ENCODE measurements at regions not wholly inside any gene's neighbourhood (a gene's known extent, or its start where the extent isn't known, plus 50 kb on each side); places are given as distances from the start of the nearest gene placed in this dataset.
A peak's percentile ranks its signal among the peaks of the same experiment; 100 is the strongest.

DNA sequence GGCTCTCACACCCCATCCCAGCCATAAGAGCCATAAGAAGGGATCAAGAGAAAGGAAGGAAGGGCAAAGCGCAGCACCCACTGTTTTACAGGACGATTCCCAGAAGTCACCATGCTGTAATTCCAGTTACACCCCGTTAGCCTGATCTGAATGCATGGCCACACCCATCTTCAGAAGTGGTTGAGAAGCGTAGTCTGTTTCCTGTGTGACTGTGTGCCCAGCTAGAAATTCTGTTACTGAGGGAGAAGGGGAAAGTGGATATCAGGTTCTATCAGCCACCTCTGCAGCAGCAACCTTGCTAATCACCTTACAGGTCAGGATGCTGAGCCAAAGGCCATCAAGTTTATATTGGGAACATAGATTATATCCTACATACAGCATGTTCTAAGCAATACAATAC lies 260.0 kb downstream of the ABHD5 start:
- TF ChIP-seq EZH2phosphoT487 (IDR thresholded peaks at IDR 0.05; ENCODE audit: low read depth, severe bottlenecking, unreplicated experiment) (no peak), EZH2 (IDR thresholded peaks at IDR 0.05; ENCODE audit: borderline replicate concordance) (no peak)
- TF ChIP-seq, protein P1, sequence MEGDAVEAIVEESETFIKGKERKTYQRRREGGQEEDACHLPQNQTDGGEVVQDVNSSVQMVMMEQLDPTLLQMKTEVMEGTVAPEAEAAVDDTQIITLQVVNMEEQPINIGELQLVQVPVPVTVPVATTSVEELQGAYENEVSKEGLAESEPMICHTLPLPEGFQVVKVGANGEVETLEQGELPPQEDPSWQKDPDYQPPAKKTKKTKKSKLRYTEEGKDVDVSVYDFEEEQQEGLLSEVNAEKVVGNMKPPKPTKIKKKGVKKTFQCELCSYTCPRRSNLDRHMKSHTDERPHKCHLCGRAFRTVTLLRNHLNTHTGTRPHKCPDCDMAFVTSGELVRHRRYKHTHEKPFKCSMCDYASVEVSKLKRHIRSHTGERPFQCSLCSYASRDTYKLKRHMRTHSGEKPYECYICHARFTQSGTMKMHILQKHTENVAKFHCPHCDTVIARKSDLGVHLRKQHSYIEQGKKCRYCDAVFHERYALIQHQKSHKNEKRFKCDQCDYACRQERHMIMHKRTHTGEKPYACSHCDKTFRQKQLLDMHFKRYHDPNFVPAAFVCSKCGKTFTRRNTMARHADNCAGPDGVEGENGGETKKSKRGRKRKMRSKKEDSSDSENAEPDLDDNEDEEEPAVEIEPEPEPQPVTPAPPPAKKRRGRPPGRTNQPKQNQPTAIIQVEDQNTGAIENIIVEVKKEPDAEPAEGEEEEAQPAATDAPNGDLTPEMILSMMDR (IDR thresholded peaks at IDR 0.05; ENCODE audit: poor library complexity), result no peak
- H3K27ac ChIP-seq, result no peak overlapping the region
- peaks cover 11% of the 10 kb centered on the region for H3K27me3 ChIP-seq
- no peaks in the 10 kb centered on the region for H3K9me2 ChIP-seq (replicated peaks; ENCODE audit: insufficient read depth)
- no peaks in the 10 kb centered on the region for H3K36me3 ChIP-seq (replicated peaks; ENCODE audit: insufficient read depth, low read depth)
- H3K4me2 ChIP-seq, result no peak overlapping the region
- no peak overlapping the region for H3K4me3 ChIP-seq
- H3K79me2 ChIP-seq, result no peaks in the 10 kb centered on the region
- H4K20me1 ChIP-seq (ENCODE audit: insufficient read depth, poor library complexity, severe bottlenecking), result no peaks in the 10 kb centered on the region
- no peak for DNase-seq (ENCODE audit: low spot score)
- H3K4me1 ChIP-seq (ENCODE audit: insufficient read depth), result peaks cover 7% of the 10 kb centered on the region
- whole genome bisulfite sequencing (ENCODE audit: low lambda C conversion rate, missing lambda C conversion rate), result 73% methylated on average over 4 of the region's 4 CpGs
- H2AFZ ChIP-seq, result no peak overlapping the region
- H3K9me3 ChIP-seq (ENCODE audit: low read depth), result no peaks in the 10 kb centered on the region

DNA sequence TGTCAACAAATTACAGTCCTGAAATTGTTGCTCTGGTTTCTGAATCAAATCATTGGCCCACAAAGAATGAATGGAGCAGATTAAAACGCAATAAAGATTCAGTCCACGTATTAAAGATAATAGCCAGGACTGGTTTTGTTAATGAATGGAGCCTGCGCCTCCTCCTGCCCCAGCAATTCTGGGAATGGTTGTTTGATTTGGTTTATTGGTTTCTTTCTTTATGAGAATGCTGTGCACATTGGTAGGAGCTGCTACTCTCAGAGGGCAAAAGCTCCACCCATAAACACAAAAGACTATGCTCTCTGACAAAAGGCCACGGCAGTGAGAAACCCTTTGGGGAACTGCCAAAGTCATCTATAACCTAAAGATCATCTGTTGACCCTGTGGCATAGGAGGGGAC lies 261.1 kb downstream of the ABHD5 start:
- Histone ChIP-seq H3K9me3 (ENCODE audit: low read depth) (no peaks in the 10 kb centered on the region), H3K4me3 (no peak overlapping the region), H2AFZ (no peak overlapping the region), H3K4me2 (no peak overlapping the region), H3K36me3 (replicated peaks; ENCODE audit: insufficient read depth, low read depth) (no peaks in the 10 kb centered on the region), H3K27ac (no peak overlapping the region), H3K9me2 (replicated peaks; ENCODE audit: insufficient read depth) (no peaks in the 10 kb centered on the region), H4K20me1 (ENCODE audit: insufficient read depth, poor library complexity, severe bottlenecking) (no peaks in the 10 kb centered on the region), H3K79me2 (no peaks in the 10 kb centered on the region), H3K27me3 (peaks cover 18% of the 10 kb centered on the region), H3K4me1 (ENCODE audit: insufficient read depth) (peaks cover 7% of the 10 kb centered on the region)
- 68% methylated on average over 4 of the region's 4 CpGs for whole genome bisulfite sequencing (ENCODE audit: low lambda C conversion rate, missing lambda C conversion rate)
- no peak for TF ChIP-seq EZH2 (IDR thresholded peaks at IDR 0.05; ENCODE audit: borderline replicate concordance)
- TF ChIP-seq, protein P1 (IDR thresholded peaks at IDR 0.05; ENCODE audit: poor library complexity), result no peak
- no peak for TF ChIP-seq EZH2phosphoT487 (IDR thresholded peaks at IDR 0.05; ENCODE audit: low read depth, severe bottlenecking, unreplicated experiment)
- DNase-seq (ENCODE audit: low spot score), result no peak

GRCh38 chr3:43953380-43953779 lies 262.6 kb downstream of the ABHD5 start:
- Histone ChIP-seq H3K4me1 (ENCODE audit: insufficient read depth) (peaks cover 7% of the 10 kb centered on the region), H3K4me2 (peak overlapping the region; percentile 39), H3K27me3 (peaks cover 18% of the 10 kb centered on the region), H3K27ac (peak overlapping the region; percentile 44), H3K9me2 (replicated peaks; ENCODE audit: insufficient read depth) (no peaks in the 10 kb centered on the region), H3K79me2 (no peaks in the 10 kb centered on the region), H3K4me3 (no peak overlapping the region), H4K20me1 (ENCODE audit: insufficient read depth, poor library complexity, severe bottlenecking) (no peaks in the 10 kb centered on the region), H3K9me3 (ENCODE audit: low read depth) (no peaks in the 10 kb centered on the region), H3K36me3 (replicated peaks; ENCODE audit: insufficient read depth, low read depth) (no peaks in the 10 kb centered on the region), H2AFZ (no peak overlapping the region)
- 82% methylated on average over 10 of the region's 10 CpGs for WGBS (ENCODE audit: low lambda C conversion rate, missing lambda C conversion rate)
- no peak for DNase-seq (ENCODE audit: low spot score)
- TF ChIP-seq, protein P1 (IDR thresholded peaks at IDR 0.05; ENCODE audit: poor library complexity), result no peak

All from hepatocyte (in vitro differentiated cells).